SK-N-SH (cell line): ENCODE measurements at regions not wholly inside any gene's neighbourhood (a gene's known extent, or its start where the extent isn't known, plus 50 kb on each side); places are given as distances from the start of the nearest gene placed in this dataset.
A peak's percentile ranks its signal among the peaks of the same experiment; 100 is the strongest.

Experiments
- CTCF ChIA-PET: fragments of 300-600, 350-600 bp; formaldehyde crosslinking; extraction: SDS; loops from one replicate; lab custom pipeline; 2021; lab: Yijun Ruan, JAX
- POLR2A ChIA-PET: fragments of 350-600 bp; sonication (Branson Sonifier 250); formaldehyde crosslinking; extraction: SDS; loops from one replicate; lab custom pipeline; 2020; ENCODE audit warnings: antibody characterized with exemption, inconsistent platforms; lab: Yijun Ruan, JAX
- DNase-seq: peaks from one replicate; pipeline ENCODE4 v3.0.0; 2012
- H2AFZ ChIP-seq: fragments of 200-600 bp; sonication (generic); 2 replicates; pipeline ENCODE4 v1.8.1; 2016; ENCODE audit warnings: antibody characterized with exemption, mild to moderate bottlenecking, low read depth
- H3F3A ChIP-seq: fragments of 200-600 bp; sonication (generic); replicated peaks from 2 replicates; pipeline ENCODE3; 2016; ENCODE audit warnings: antibody characterized with exemption, mild to moderate bottlenecking; ENCODE audit not compliant: insufficient read depth
- H3K27ac ChIP-seq, 2 experiments: fragments of 200-500 bp in 1 of 2; fragments of 200-600 bp in 1 of 2; sonication (Bioruptor generic) in 1 of 2; sonication (generic), shearing (Covaris generic) in 1 of 2; 2 replicates each; pipeline versions ENCODE4 v1.5.1 to v1.6.1; 2014 to 2016; ENCODE audit warnings: low read depth in 2 of 2, inconsistent platforms in 1 of 2, low read length in 1 of 2, mild to moderate bottlenecking in 1 of 2, mixed read lengths in 1 of 2
- H3K27me3 ChIP-seq: fragments of 200-600 bp; sonication (generic), shearing (Covaris generic); 2 replicates; pipeline ENCODE4 v1.6.1; 2016; ENCODE audit warnings: mixed run types; ENCODE audit not compliant: insufficient read depth
- H3K36me3 ChIP-seq, 2 experiments: fragments of 200-500 bp in 1 of 2; fragments of 200-600 bp in 1 of 2; sonication (Bioruptor generic) in 1 of 2; sonication (generic) in 1 of 2; replicated peaks in 1 of 2; 2 replicates each; pipeline versions ENCODE3 to v1.5.1; 2014 to 2016; ENCODE audit warnings: low read length in 1 of 2, mild to moderate bottlenecking in 1 of 2; ENCODE audit not compliant: insufficient read depth in 2 of 2, control insufficient read depth in 1 of 2
- H3K4me1 ChIP-seq, 2 experiments: fragments of 200-500 bp in 1 of 2; fragments of 200-600 bp in 1 of 2; sonication (Bioruptor generic) in 1 of 2; sonication (generic), shearing (Covaris generic) in 1 of 2; 2 replicates each; pipeline versions ENCODE4 v1.5.1 to v1.6.1; 2014 to 2016; ENCODE audit warnings: low read depth in 1 of 2, low read length in 1 of 2, mixed run types in 1 of 2; ENCODE audit not compliant: insufficient read depth in 2 of 2, control insufficient read depth in 1 of 2
- H3K4me2 ChIP-seq: fragments of 200-600 bp; sonication (generic), shearing (Covaris generic); 2 replicates; pipeline ENCODE4 v1.6.1; 2017; ENCODE audit warnings: mixed run types
- H3K4me3 ChIP-seq, 2 experiments: fragments of 200-500 bp in 1 of 2; fragments of 200-600 bp in 1 of 2; sonication (Bioruptor generic) in 1 of 2; sonication (generic), shearing (Covaris generic) in 1 of 2; 2 replicates each; pipeline versions ENCODE4 v1.5.1 to v1.8.1; 2014 to 2016; ENCODE audit warnings: low read depth in 2 of 2, inconsistent platforms in 1 of 2, low read length in 1 of 2, mild to moderate bottlenecking in 1 of 2, mixed read lengths in 1 of 2, moderate library complexity in 1 of 2
- H3K79me2 ChIP-seq: fragments of 200-600 bp; sonication (generic); 2 replicates; pipeline ENCODE4 v1.8.1; 2017; ENCODE audit warnings: mild to moderate bottlenecking; ENCODE audit not compliant: insufficient read depth
- H3K9ac ChIP-seq: fragments of 200-600 bp; sonication (generic); 2 replicates; pipeline ENCODE4 v1.6.1; 2017; ENCODE audit warnings: mixed run types
- H3K9me2 ChIP-seq: fragments of 200-600 bp; sonication (generic); 2 replicates; pipeline ENCODE4 v1.6.1; 2017; ENCODE audit warnings: mixed run types
- H3K9me3 ChIP-seq: fragments of 200-600 bp; sonication (generic); 2 replicates; pipeline ENCODE4 v1.6.1; 2017; ENCODE audit warnings: mixed run types, mild to moderate bottlenecking, moderate library complexity
- H4K20me1 ChIP-seq: fragments of 200-600 bp; sonication (generic); 2 replicates; pipeline ENCODE4 v1.6.1; 2017; ENCODE audit warnings: mild to moderate bottlenecking, mixed run types; ENCODE audit not compliant: insufficient read depth
- CHD2 ChIP-seq: fragments of 150-350 bp; IDR thresholded peaks from 2 replicates; pipeline ENCODE4 v1.6.1; 2018; ENCODE audit warnings: low read length; ENCODE audit not compliant: partially characterized antibody
- CTCF ChIP-seq: fragments of 200-600 bp; sonication (generic); IDR thresholded peaks from 2 replicates; pipeline ENCODE4 v1.6.1; 2017; ENCODE audit warnings: antibody characterized with exemption, mild to moderate bottlenecking, moderate library complexity
- EP300 ChIP-seq, 2 experiments: IDR thresholded peaks; 2 replicates each; pipeline versions ENCODE4 v1.4.0 to v1.6.1; 2012; ENCODE audit warnings: borderline replicate concordance in 1 of 2, low read depth in 1 of 2, low read length in 1 of 2
- EZH2phosphoT487 ChIP-seq: fragments of 200-600 bp; sonication (generic); IDR thresholded peaks from 2 replicates; pipeline ENCODE4 v1.6.1; 2017; ENCODE audit warnings: low read depth, mixed run types, mild to moderate bottlenecking, antibody characterized with exemption, moderate library complexity, borderline replicate concordance
- JUND ChIP-seq: IDR thresholded peaks from 2 replicates; pipeline ENCODE4 v1.4.0; 2012
- MAX ChIP-seq: IDR thresholded peaks from 2 replicates; pipeline ENCODE4 v1.4.0; 2012; ENCODE audit warnings: low read depth
- MXI1 ChIP-seq: IDR thresholded peaks from 2 replicates; pipeline ENCODE4 v1.6.1; 2012; ENCODE audit warnings: mild to moderate bottlenecking, low read depth, low read length, improper control_type of control experiment
- NFIC ChIP-seq: IDR thresholded peaks from 2 replicates; pipeline ENCODE4 v1.4.0; 2012; ENCODE audit warnings: borderline replicate concordance
- RAD21 ChIP-seq: IDR thresholded peaks from 2 replicates; pipeline ENCODE4 v1.6.1; 2012; ENCODE audit warnings: mild to moderate bottlenecking, low read length
- RFX5 ChIP-seq: IDR thresholded peaks from 2 replicates; pipeline ENCODE4 v1.6.1; 2012; ENCODE audit warnings: mild to moderate bottlenecking, improper control_type of control experiment, low read length
- TCF12 ChIP-seq: IDR thresholded peaks from 2 replicates; pipeline ENCODE4 v1.4.0; 2012
- USF1 ChIP-seq: IDR thresholded peaks from 2 replicates; pipeline ENCODE4 v1.4.0; 2012; ENCODE audit warnings: low read depth, borderline replicate concordance
- YY1 ChIP-seq: IDR thresholded peaks from 2 replicates; pipeline ENCODE4 v1.4.0; 2012; ENCODE audit warnings: low read depth, mild to moderate bottlenecking
- WGBS: methylation state at CpG from one replicate; pipeline ENCODE4 v1.1.6; 2017; ENCODE audit warnings: low lambda C conversion rate; 5-methylcytosine and 5-hydroxymethylcytosine counted together

GRCh38 chr11:69233744-69234570 is 60.0 kb upstream of the MYEOV start:
- Histone ChIP-seq H3K4me1 (no peaks in the 10 kb centered on the region; a peak in 1 of 4 replicates), H3F3A (no peaks in the 10 kb centered on the region), H3K79me2 (no peaks in the 10 kb centered on the region), H2AFZ (no peak overlapping the region), H3K9ac (no peak overlapping the region), H3K4me3 (no peak overlapping the region), H3K9me3 (no peaks in the 10 kb centered on the region; the same call in 1 of the 2 replicates), H3K27ac (no peak overlapping the region), H3K4me2 (no peak overlapping the region), H3K27me3 (no peaks in the 10 kb centered on the region; the same call in 1 of the 2 replicates), H3K36me3 (peaks cover 0 to 3% of the 10 kb centered on the region in 2 experiments), H3K9me2 (no peaks in the 10 kb centered on the region), H4K20me1 (no peaks in the 10 kb centered on the region)
- no peak for DNase-seq
- 87% methylated on average over 26 of the region's 26 CpGs for WGBS
- no peak for TF ChIP-seq NFIC
- TF ChIP-seq MAX = no peak
- TF ChIP-seq MXI1 = no peak
- TF ChIP-seq TCF12 = no peak
- TF ChIP-seq RAD21 = no peak
- TF ChIP-seq YY1 = no peak
- no peak for TF ChIP-seq CTCF
- TF ChIP-seq RFX5 = no peak
- no peak for TF ChIP-seq CHD2
- no peak for TF ChIP-seq EZH2phosphoT487
- CTCF ChIA-PET = no interaction called here
- POLR2A ChIA-PET = no interaction called here

- POLR2A ChIA-PET = no interaction called here
- Histone ChIP-seq H3K36me3 (peaks cover 0 to 3% of the 10 kb centered on the region in 2 experiments), H3K4me3 (no peak overlapping the region), H4K20me1 (no peaks in the 10 kb centered on the region), H3K27me3 (no peaks in the 10 kb centered on the region; the same call in 1 of the 2 replicates), H3K4me2 (no peak overlapping the region), H3K4me1 (no peaks in the 10 kb centered on the region; a peak in 1 of 4 replicates), H3K79me2 (no peaks in the 10 kb centered on the region), H3K27ac (no peak overlapping the region), H3K9me3 (no peaks in the 10 kb centered on the region; the same call in 1 of the 2 replicates), H3K9me2 (no peaks in the 10 kb centered on the region), H3K9ac (no peak overlapping the region), H2AFZ (no peak overlapping the region), H3F3A (no peaks in the 10 kb centered on the region)
- DNase-seq = no peak
- TF ChIP-seq USF1 (peak; percentile 48; the same call in 1 of the 2 replicates), EP300 (IDR thresholded peaks at IDR 0.05; ENCODE audit: borderline replicate concordance in 1 of 2, low read depth in 1 of 2, low read length in 1 of 2) (no peak), JUND (no peak)
- WGBS = 67% methylated on average over 6 of the region's 11 CpGs
- CTCF ChIA-PET = no interaction called here
Observed at GRCh38 chr11:69234740-69235710, 58.9 kb upstream of the MYEOV start.
